Liver (tissue), 8 donors: ENCODE measurements at regions not wholly inside any gene's neighbourhood (a gene's known extent, or its start where the extent isn't known, plus 50 kb on each side); places are given as distances from the start of the nearest gene placed in this dataset.

Experiments
- DNase-seq: peaks from one replicate; pipeline ENCODE4 v3.0.0-alpha.2; 2017; ENCODE audit warnings: low spot score
- H3K27ac ChIP-seq, 2 donors: one replicate each; pipeline ENCODE4 v1.7.0; 2013; ENCODE audit warnings: inconsistent platforms in 2 of 2, low read length in 2 of 2, control low read depth in 1 of 2, low read depth in 1 of 2, mild to moderate bottlenecking in 1 of 2
- H3K27me3 ChIP-seq, 4 donors: one replicate each; pipeline versions ENCODE4 v1.6.1 to v1.7.0; 2013; ENCODE audit warnings: low read length in 3 of 4, inconsistent platforms in 1 of 4, mild to moderate bottlenecking in 1 of 4, moderate library complexity in 1 of 4; ENCODE audit not compliant: control insufficient read depth in 4 of 4, insufficient read depth in 4 of 4
- H3K36me3 ChIP-seq, 4 donors: one replicate each; pipeline versions ENCODE4 v1.6.1 to v1.7.0; 2013; ENCODE audit warnings: low read length in 3 of 4, mild to moderate bottlenecking in 3 of 4, low read depth in 1 of 4, moderate library complexity in 1 of 4; ENCODE audit not compliant: control insufficient read depth in 4 of 4, insufficient read depth in 3 of 4
- H3K4me1 ChIP-seq, 4 donors: one replicate each; pipeline versions ENCODE4 v1.6.1 to v1.7.0; 2013; ENCODE audit warnings: low read length in 3 of 4, mild to moderate bottlenecking in 3 of 4, moderate library complexity in 1 of 4; ENCODE audit not compliant: control insufficient read depth in 4 of 4, insufficient read depth in 4 of 4
- H3K4me3 ChIP-seq, 3 donors: one replicate each; pipeline versions ENCODE4 v1.6.1 to v1.7.0; 2013; ENCODE audit warnings: low read length in 3 of 3, control low read depth in 1 of 3, low read depth in 1 of 3, mild to moderate bottlenecking in 1 of 3
- H3K9ac ChIP-seq, 2 donors: one replicate each; pipeline ENCODE4 v1.7.0; 2013; ENCODE audit warnings: low read length in 2 of 2, mild to moderate bottlenecking in 2 of 2, moderate library complexity in 2 of 2, control low read depth in 1 of 2, low read depth in 1 of 2
- H3K9me3 ChIP-seq, 4 donors: one replicate each; pipeline versions ENCODE4 v1.6.1 to v1.7.0; 2013; ENCODE audit warnings: low read length in 3 of 4; ENCODE audit not compliant: control insufficient read depth in 4 of 4
- ATF3 ChIP-seq: IDR thresholded peaks from 2 replicates; pipeline ENCODE4 v1.6.1; 2016; ENCODE audit warnings: antibody characterized with exemption
- EGR1 ChIP-seq, 2 donors: IDR thresholded peaks; 2 replicates each; pipeline ENCODE4 v1.6.1; 2016 to 2018; ENCODE audit warnings: antibody characterized with exemption in 2 of 2, low read depth in 2 of 2
- FOXA1 ChIP-seq: IDR thresholded peaks from 2 replicates; pipeline ENCODE4 v1.6.1; 2016; ENCODE audit warnings: antibody characterized with exemption
- FOXA2 ChIP-seq: IDR thresholded peaks from 2 replicates; pipeline ENCODE4 v1.6.1; 2016; ENCODE audit warnings: antibody characterized with exemption
- GABPA ChIP-seq, 2 donors: IDR thresholded peaks in 1 of 2; conservative IDR thresholded peaks in 1 of 2; 2 replicates each; pipeline ENCODE4 v1.6.1; 2016; ENCODE audit warnings: antibody characterized with exemption in 2 of 2, mild to moderate bottlenecking in 1 of 2, moderate library complexity in 1 of 2
- HNF4A ChIP-seq, 2 donors: conservative IDR thresholded peaks; 2 replicates each; pipeline ENCODE4 v1.6.1; 2016; ENCODE audit warnings: antibody characterized with exemption in 2 of 2, mild to moderate bottlenecking in 2 of 2
- HNF4G ChIP-seq: IDR thresholded peaks from 2 replicates; pipeline ENCODE4 v1.6.1; 2016; ENCODE audit warnings: antibody characterized with exemption
- MAX ChIP-seq: IDR thresholded peaks from 2 replicates; pipeline ENCODE4 v1.6.1; 2016; ENCODE audit warnings: antibody characterized with exemption
- REST ChIP-seq: IDR thresholded peaks from 2 replicates; pipeline ENCODE4 v1.6.1; 2016; ENCODE audit warnings: antibody characterized with exemption, mild to moderate bottlenecking
- RXRA ChIP-seq, 2 donors: IDR thresholded peaks; 2 replicates each; pipeline ENCODE4 v1.6.1; 2017 to 2018; ENCODE audit warnings: antibody characterized with exemption in 2 of 2, mild to moderate bottlenecking in 1 of 2
- TAF1 ChIP-seq: conservative IDR thresholded peaks from 2 replicates; pipeline ENCODE4 v1.6.1; 2016; ENCODE audit warnings: antibody characterized with exemption, mild to moderate bottlenecking
- YY1 ChIP-seq: IDR thresholded peaks from 2 replicates; pipeline ENCODE4 v1.6.1; 2016; ENCODE audit warnings: antibody characterized with exemption, mild to moderate bottlenecking
- WGBS: extraction: QIAGEN DNeasy Blood & Tissue Kit; methylation state at CpG from one replicate; pipeline ENCODE4 v1.1.7; 2013; 5-methylcytosine and 5-hydroxymethylcytosine counted together
- TF ChIP-seq, protein P1 (sequence below): fragments of 150-350 bp; IDR thresholded peaks from 2 replicates; pipeline ENCODE4 v1.5.1; 2017; ENCODE audit warnings: improper control_type of control experiment, low read depth, low read length; ENCODE audit not compliant: missing input control
- donor health status: healthy.
- donor health status: healthy.
- donor health status: healthy.
- donor health status: healthy.
- donor health status: healthy.

DNA sequence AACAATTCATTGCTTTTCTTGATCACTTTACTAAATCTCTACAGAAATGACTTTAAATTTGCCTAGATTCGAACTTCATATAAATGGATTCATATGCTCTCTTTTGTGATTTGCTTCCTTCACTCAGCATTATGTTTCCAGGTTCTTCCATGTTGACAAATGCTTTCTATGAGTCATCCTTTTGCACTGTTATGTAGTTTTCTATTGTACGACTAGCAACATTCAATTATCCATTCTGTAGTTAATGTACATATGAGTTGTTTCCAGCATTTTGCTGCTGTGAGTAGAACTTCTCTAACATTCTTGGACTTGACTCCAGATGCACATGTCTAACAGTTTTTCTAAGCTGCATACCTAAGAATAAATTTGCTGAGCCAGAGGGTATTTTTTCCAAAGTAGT, 66.5 kb upstream of the NEUROD1 start:
- Histone ChIP-seq H3K4me1 (peaks cover 0 to 16% (median 1%) of the 10 kb centered on the region in 4 donors), H3K27me3 (no peaks in the 10 kb centered on the region), H3K27ac (no peak overlapping the region), H3K9ac (no peak overlapping the region), H3K4me3 (no peak overlapping the region), H3K36me3 (no peaks in the 10 kb centered on the region), H3K9me3 (no peaks in the 10 kb centered on the region)
- WGBS = 88% methylated on average over 2 of the region's 2 CpGs
- DNase-seq = no peak
- TF ChIP-seq REST = no peak
- no peak for TF ChIP-seq HNF4G
- TF ChIP-seq MAX = no peak
- TF ChIP-seq, protein P1, sequence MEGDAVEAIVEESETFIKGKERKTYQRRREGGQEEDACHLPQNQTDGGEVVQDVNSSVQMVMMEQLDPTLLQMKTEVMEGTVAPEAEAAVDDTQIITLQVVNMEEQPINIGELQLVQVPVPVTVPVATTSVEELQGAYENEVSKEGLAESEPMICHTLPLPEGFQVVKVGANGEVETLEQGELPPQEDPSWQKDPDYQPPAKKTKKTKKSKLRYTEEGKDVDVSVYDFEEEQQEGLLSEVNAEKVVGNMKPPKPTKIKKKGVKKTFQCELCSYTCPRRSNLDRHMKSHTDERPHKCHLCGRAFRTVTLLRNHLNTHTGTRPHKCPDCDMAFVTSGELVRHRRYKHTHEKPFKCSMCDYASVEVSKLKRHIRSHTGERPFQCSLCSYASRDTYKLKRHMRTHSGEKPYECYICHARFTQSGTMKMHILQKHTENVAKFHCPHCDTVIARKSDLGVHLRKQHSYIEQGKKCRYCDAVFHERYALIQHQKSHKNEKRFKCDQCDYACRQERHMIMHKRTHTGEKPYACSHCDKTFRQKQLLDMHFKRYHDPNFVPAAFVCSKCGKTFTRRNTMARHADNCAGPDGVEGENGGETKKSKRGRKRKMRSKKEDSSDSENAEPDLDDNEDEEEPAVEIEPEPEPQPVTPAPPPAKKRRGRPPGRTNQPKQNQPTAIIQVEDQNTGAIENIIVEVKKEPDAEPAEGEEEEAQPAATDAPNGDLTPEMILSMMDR = no peak
- TF ChIP-seq YY1 = no peak
- TF ChIP-seq ATF3 = no peak
- TF ChIP-seq HNF4A (conservative IDR thresholded peaks at IDR 0.05) = no peak
- no peak for TF ChIP-seq TAF1
- no peak for TF ChIP-seq EGR1 (IDR thresholded peaks at IDR 0.05; ENCODE audit: low read depth in 2 of 2)
- no peak for TF ChIP-seq RXRA (IDR thresholded peaks at IDR 0.05)
- no peak for TF ChIP-seq FOXA2
- TF ChIP-seq FOXA1 = no peak
- TF ChIP-seq GABPA (IDR thresholded peaks at IDR 0.05 in 1 of 2, conservative IDR thresholded peaks at IDR 0.05 in 1 of 2) = no peak

DNA sequence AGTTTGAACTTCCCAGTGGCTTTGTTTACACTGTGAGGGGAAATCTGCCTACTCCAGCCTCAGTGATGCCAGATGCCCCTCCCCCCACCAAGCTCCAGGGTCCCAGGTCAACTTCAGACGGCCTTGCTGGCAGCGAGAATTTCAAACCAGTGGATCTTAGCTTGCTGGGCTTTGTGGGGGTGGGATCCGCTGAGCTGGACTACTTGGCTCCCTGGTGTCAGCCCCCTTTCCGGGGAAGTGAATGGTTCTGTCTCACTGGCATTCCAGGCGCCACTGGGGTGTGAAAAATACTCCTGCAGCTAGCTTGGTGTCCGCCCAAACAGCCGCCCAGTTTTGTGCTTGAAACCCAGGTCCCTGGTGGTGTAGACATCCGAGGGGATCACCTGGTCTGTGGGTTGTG, 70.0 kb upstream of the NEUROD1 start:
- H3K9me3 ChIP-seq = no peaks in the 10 kb centered on the region
- H3K4me3 ChIP-seq = no peak overlapping the region
- H3K9ac ChIP-seq = no peak overlapping the region
- no peak for DNase-seq
- TF ChIP-seq MAX = no peak
- TF ChIP-seq FOXA1 = no peak
- TF ChIP-seq FOXA2 = no peak
- 86% methylated on average over 8 of the region's 8 CpGs for WGBS
- no peaks in the 10 kb centered on the region for H3K36me3 ChIP-seq
- no peak overlapping the region for H3K27ac ChIP-seq
- no peaks in the 10 kb centered on the region for H3K4me1 ChIP-seq
- no peaks in the 10 kb centered on the region for H3K27me3 ChIP-seq
